ENCODE measurements at regions not wholly inside any gene's neighbourhood (a gene's known extent, or its start where the extent isn't known, plus 50 kb on each side); places are given as distances from the start of the nearest gene placed in this dataset.
A peak's percentile ranks its signal among the peaks of the same experiment; 100 is the strongest.

- DNase-seq = no peak
- Histone ChIP-seq H3K27ac (no peak overlapping the region), H3K4me3 (ENCODE audit: low read depth, low read length) (no peak overlapping the region), H3K27me3 (replicated peaks) (no peaks in the 10 kb centered on the region), H3K36me3 (replicated peaks) (no peaks in the 10 kb centered on the region)
- TF ChIP-seq CTCF (IDR thresholded peaks at IDR 0.05; ENCODE audit: low read depth, low read length, missing control alignments) = no peak
- in situ Hi-C loops (cut with HindIII; ENCODE audit: low pct_ligation_motif_present, low sequenced_read_pairs) = no loop called here
Measured at GRCh38 chr1:115547696-115548095, 94.1 kb upstream of the VANGL1 start.

- Histone ChIP-seq H3K4me3 (ENCODE audit: low read depth, low read length) (no peak overlapping the region), H3K27ac (peak overlapping the region; percentile 91), H3K27me3 (replicated peaks) (no peaks in the 10 kb centered on the region), H3K36me3 (replicated peaks) (no peaks in the 10 kb centered on the region)
- in situ Hi-C loops (cut with HindIII; ENCODE audit: low pct_ligation_motif_present, low sequenced_read_pairs) = no loop called here
- no peak for DNase-seq
- TF ChIP-seq CTCF (IDR thresholded peaks at IDR 0.05; ENCODE audit: low read depth, low read length, missing control alignments) = no peak
Measured at GRCh38 chr1:115546846-115547245, 94.9 kb upstream of the VANGL1 start.

- peak; percentile 94 for DNase-seq
- in situ Hi-C loops (cut with HindIII; ENCODE audit: low pct_ligation_motif_present, low sequenced_read_pairs) = no loop called here
- Histone ChIP-seq H3K36me3 (replicated peaks) (no peaks in the 10 kb centered on the region), H3K27me3 (replicated peaks) (no peaks in the 10 kb centered on the region), H3K27ac (peak overlapping the region; percentile 91), H3K4me3 (ENCODE audit: low read depth, low read length) (no peak overlapping the region)
- TF ChIP-seq CTCF (IDR thresholded peaks at IDR 0.05; ENCODE audit: low read depth, low read length, missing control alignments) = peak; percentile 82
Measured at GRCh38 chr1:115545791-115546733, 95.7 kb upstream of the VANGL1 start.

DNA sequence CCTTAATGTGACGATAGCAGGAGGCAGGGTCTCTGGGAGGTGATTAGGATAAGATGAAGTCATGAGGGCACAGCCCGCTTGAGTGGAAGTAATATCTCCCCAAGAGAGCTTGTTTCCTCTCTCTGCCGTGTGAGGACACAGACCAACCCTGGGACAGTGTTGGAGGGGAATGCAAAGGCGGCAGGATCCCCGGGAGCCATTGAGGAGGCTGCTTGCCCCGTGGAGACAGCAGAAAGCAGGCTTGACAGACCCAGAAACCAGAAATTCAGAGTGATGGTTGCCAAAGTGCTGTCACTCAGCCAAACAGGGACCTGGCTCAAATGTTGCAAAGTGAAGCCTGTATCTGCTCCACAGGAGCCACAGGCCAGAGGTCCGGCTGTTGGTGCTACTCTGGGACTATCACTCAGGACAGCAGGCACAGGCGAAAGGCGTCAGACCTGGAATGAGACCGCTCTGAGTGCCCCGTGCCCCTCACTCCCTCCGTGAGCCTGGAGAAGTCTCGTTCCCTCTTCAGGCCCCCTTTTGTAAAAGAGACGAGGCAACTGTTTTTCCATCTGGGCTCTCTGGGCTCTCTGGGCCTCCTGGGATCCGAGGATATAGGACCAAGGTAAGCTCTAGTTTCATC lies 96.6 kb upstream of the VANGL1 start:
- H3K27ac ChIP-seq = peak overlapping the region; percentile 91
- TF ChIP-seq CTCF (IDR thresholded peaks at IDR 0.05; ENCODE audit: low read depth, low read length, missing control alignments) = no peak

DNA sequence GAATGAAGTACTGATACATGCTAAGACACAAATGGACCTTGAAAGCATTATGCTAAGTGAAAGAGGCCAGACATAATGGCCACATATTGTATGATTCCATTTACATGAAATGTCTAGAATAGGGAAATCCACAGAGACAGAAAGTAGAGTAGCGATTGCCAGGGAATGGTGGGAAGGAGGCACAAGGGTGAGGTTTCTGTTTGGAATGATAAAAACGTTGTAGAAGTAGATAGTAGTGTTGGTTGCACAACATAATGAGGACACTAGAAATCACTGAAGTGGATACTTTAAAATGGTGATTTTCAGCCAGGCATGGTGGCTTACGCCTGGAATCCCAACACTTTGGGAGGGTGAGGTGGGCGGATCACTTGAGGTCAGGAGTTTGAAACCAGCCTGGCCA lies 97.6 kb upstream of the VANGL1 start:
- no peak overlapping the region for H3K27ac ChIP-seq
- no peak overlapping the region for H3K4me3 ChIP-seq (ENCODE audit: low read depth, low read length)
- H3K27me3 ChIP-seq (replicated peaks) = no peaks in the 10 kb centered on the region
- in situ Hi-C loops (cut with HindIII; ENCODE audit: low pct_ligation_motif_present, low sequenced_read_pairs) = no loop called here
- peak; percentile 19 for DNase-seq
- no peaks in the 10 kb centered on the region for H3K36me3 ChIP-seq (replicated peaks)
- TF ChIP-seq CTCF (IDR thresholded peaks at IDR 0.05; ENCODE audit: low read depth, low read length, missing control alignments) = no peak

More for the DNA sequence above, 96.6 kb upstream of the VANGL1 start:
- in situ Hi-C loops (cut with HindIII; ENCODE audit: low pct_ligation_motif_present, low sequenced_read_pairs) = no loop called here
- H3K36me3 ChIP-seq (replicated peaks) = no peaks in the 10 kb centered on the region
- no peak overlapping the region for H3K4me3 ChIP-seq (ENCODE audit: low read depth, low read length)
- H3K27me3 ChIP-seq (replicated peaks) = no peaks in the 10 kb centered on the region
- no peak for DNase-seq

Data from brain microvascular endothelial cell (primary cell).